NCI-H2227 treated with DMSO at 0.1 percent for 48 hours (cell line): ENCODE measurements at regions not wholly inside any gene's neighbourhood (a gene's known extent, or its start where the extent isn't known, plus 50 kb on each side); places are given as distances from the start of the nearest gene placed in this dataset.
"Not testable (repeated sequence)": the region's sequence is repeated elsewhere in the genome, so short reads cannot be mapped to it uniquely, and the experiment has no call there.

Experiments used
- DNase-seq: peaks from one replicate; lab custom pipeline; 2025; lab: John Stamatoyannopoulos, UW

DNA sequence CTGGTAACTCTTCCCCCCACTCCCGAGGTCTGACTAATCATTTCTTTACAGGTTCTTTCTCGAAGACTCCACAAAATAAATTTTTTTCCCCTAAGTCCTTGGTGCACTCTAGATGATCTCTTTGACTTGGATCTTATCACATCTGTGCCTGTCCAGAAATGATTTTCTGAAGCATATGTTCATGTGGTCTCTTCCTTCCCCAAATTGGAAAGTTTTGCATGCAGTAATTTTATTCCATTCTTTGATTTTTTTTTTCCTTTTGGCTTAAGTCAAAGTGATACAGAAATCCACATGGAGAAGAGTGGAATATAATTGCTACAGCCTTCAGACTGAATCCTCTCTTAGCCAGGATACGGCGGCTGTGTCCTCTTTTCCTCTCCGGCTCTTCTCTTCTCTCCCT lies 213.3 kb downstream of the BMP4 start:
- DNase-seq = no peak

DNA sequence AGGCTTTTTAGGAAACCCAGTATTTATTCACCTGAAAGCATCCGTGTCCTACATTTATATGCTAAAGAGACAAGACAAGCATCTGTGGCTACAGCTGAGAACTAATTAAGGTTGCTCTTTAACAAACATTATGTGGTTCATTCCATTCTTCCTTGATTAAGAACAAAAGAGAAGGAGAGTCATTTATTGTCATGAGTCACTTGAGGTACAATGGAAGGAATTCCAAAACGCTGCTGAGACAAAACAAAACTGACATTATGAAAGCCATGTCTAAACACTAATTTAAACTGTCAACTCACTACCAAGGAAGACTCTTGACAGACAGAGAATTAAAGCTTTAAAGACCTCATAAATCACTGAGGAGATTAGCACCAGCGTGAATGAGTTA lies 214.4 kb downstream of the BMP4 start:
- DNase-seq = no peak

DNA sequence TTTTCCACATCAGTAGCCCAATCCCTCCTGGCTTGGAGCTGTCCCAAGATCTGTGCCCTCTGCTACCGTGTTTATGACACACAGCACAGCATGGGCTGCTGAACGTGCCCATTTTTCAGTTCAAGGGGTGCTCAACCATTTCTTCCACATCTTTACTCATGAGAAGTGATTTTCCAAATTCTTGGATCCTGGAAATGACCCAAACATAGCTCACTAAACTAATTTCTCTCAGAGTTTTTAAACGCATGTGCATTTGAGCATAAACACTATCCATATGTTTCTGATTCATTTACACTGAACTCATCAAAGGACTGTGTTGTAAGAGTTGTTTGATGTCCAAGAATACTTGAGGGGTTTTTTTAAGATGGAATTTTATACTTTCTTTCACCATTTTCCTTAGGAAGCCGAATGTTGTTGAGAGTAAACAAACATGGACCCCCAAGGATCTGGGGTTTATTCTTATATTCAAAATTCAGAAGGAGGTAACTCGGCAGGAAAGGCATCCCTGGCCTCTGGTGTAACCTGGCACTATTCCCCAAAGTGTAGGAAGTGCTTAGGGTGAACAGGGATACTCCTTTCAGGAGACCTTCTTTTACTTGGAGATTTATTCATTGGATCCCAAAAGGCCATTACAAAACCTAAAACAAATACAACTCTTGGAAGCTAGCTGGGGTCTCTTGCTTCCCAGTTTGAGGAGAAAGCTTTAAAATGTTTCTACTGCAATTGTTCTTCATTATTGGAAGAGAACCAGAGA lies 215.0 kb downstream of the BMP4 start:
- no peak for DNase-seq

DNA sequence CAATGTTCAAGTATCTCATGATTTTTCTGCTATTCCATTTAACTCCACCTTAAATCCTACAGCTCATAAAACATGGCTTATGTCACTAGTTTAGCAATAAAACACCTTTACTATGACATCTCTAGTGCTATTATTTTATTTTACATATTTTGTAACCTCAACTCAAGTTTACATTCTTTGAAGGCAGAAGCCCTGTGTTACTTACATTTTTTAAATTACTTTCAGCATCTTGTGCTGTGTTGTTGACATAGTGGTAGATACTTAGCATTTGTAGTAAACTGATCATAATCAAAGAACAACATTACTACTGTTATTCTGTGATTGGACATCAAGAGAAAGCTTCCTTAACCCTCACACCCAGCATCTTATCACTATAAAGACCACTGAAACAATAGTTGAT lies 216.1 kb downstream of the BMP4 start:
- DNase-seq = no peak

DNA sequence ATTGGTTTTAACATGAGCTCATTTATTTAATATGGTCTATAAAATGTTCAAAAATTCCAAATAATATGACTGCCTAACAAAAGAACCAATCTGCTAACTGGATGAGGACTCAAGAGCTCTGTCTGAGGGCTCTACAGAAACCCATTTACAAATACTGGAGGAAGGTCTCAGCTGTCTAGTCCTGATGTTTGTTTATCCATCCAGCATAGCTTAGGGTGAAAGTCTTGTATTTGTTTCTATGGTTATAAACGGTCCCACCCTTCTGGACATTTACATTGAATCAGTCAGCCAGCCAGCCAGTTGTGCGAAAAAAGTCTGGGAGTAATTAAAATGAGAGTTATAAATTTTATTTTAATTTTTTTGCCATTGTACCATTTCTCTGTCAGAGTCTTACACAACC lies 220.7 kb downstream of the BMP4 start:
- DNase-seq = no peak

DNA sequence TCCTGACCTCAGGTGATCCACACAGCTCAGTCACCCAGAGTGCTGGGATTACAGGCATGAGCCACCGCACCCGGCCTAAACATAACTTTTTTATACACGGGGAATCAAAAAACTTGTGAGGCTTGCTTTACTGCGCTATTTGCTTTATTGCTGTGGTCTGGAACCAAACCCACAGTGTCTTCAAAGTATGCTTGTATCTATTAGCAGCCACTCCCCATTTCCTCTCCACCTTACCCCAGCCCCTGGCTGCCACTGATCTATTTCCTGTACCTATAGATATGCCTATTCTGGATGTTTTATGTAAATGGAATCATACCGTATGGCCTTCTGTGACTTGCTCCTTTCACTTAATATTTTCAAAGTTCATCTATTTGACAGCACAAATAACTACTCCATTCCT lies 233.4 kb downstream of the BMP4 start:
- DNase-seq = no peak

DNA sequence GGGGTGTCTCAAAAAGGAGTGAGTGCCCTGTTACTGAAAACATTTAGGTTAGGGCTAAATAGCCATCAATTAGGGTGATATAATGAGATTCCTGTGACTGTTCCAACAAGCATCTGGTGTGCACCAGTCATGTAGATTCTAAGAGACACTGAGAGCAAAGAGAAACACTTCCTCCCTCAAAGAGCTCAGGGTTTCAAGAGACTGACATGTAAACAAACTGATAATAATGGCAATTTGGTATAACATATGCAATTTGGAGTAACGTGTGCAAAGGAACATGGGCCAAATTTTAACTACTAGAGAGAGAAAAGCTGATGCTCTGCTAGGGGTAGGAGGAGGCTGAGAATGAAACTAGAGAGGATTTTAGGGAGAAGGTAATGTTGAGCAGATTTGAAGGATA lies 237.1 kb downstream of the BMP4 start:
- no peak for DNase-seq

DNA sequence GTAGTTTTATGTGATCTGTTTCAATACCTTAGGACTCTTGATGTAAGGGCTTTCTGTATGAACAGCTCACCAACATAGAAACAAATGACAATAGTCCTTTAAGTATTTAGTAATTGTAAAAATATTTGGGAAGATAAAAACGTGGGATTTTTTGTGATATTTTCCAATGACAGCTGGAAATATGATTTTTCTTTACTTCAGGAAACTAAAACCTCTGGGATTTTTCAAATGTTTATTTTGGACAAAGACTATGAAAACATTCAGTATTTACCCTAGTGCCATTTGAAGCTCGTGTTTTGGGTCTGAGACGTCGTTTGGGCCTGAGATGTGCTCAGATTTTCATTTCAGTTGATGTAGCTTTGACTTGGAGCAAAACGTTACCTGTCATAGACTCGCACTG lies 240.0 kb downstream of the BMP4 start:
- no peak for DNase-seq

DNA sequence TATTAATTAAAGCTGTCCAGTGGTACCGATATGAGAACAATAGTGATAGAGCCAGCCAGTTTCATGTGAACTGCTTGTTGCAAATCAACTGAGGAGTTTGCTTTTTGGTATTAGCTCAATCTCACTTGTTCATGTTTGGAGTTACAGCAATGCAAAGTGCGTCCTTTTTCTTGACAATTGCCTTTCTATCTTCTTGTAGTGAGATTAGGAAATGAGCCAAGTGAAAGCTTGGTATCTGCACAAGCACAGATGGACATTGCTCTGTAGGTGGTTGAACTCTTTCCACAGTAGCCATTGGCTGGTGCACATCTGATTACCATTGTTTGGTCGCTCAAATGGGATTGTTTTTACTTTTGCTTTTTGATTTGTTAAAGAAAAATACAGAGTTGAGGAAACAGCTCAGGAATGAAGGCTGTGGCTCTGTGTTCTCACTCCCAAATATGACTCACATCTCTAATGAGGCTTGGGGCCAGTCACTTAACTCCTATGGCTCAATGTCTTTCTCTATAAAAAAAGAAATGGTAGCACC lies 241.4 kb downstream of the BMP4 start:
- DNase-seq = no peak

DNA sequence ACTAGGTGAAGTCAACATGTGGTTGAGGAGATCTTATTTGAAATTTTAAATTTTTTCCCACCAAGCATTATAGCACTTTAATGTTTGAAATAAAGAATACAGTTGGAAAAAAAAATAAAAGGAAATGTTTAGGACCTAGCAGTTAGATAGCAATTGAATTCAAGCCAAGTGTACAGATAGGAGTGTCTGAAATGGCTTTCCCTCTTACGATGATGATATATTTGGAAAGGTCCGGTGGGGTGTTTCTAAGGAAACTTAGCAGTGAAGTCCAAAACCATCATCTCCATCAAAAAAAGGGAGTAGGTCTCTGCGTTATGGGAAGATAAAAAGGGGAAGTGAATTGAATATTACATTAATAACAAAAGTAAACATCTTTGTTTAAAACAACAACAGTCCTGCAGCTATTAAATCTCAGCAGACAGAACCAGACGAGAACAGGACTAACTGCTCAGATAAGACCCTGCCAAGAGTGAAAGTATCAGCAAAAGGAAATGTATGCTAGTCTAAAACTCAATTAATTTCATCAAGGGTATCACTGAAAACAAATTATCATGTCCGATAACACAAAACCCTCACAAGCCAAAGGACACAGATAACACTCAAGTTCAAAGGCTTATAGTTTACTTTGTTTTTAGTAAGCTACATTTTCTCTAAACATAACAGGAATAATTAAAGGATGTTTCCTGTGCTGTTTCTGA lies 242.0 kb downstream of the BMP4 start:
- no peak for DNase-seq

DNA sequence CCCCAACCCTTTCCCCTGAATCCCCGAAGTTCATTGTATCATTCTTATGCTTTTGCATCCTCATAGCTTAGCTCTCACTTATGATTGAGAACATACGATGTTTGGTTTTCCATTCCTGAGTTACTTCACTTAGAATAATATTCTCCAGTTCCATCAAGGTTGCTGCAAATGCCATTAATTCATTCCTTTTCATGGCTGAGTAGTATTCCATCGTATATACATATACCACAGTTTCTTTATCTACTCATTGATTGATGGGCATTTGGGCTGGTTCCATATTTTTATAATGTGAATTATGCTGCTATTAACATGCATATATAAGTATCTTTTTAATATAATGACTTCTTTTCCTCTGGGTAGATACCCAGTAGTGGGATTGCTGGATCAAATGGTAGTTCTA lies 243.7 kb downstream of the BMP4 start:
- not testable (repeated sequence) for DNase-seq

DNA sequence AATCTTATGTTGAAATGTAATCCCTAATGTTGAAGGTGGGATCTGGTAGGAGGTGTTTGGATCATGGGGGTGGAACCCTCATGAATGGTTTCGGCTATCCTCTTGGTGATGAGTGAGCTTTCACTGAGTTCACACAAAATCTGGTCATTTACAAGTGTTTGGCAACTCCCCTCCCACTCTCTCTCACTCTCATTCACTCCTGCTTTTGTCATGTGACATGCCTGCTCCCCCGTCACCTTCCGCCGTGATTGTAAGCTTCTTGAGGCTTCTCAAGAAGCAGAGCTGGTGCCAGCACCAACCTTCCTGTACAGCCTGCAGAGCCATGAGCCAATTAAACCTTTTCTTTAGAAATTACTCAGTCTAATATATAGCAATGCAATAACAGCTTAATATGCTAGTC lies 245.4 kb downstream of the BMP4 start:
- DNase-seq = no peak

DNA sequence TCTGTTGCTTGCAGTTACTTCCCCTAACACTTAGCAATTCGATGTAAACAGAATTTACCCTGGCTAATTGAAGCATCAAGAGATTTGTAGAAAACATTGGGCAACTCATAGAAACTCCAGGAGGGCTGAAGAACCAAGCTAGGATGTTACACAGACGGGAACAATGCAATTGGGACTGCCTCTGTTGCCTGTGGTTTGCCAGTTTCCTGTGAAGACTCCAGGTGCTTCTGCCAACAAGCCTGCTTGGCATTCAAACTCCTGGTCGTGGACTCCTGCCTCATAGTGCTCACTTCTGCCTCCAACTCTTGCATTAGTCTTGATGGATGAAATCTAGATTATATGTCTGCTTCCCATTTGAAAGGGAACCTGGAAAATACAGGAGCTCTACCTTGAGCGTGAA lies 246.0 kb downstream of the BMP4 start:
- no peak for DNase-seq

DNA sequence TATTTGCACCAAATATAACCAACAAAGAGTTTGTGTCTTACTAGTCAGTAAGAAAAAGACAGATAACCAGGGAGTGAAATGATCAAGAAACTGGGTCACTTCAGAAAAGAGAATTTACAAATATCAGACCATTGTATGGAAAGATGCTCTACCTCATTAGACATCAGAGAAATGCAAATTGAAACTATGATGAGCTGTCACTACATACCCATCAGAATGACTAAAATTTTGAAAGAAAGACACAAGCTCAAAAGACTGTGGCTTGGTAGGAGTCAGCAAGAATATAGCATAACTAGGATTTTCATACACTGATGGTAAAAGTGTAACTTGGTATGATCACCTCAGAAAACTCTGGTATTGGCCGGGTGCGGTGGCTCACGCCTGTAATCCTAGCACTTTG lies 247.2 kb downstream of the BMP4 start:
- DNase-seq = no peak

DNA sequence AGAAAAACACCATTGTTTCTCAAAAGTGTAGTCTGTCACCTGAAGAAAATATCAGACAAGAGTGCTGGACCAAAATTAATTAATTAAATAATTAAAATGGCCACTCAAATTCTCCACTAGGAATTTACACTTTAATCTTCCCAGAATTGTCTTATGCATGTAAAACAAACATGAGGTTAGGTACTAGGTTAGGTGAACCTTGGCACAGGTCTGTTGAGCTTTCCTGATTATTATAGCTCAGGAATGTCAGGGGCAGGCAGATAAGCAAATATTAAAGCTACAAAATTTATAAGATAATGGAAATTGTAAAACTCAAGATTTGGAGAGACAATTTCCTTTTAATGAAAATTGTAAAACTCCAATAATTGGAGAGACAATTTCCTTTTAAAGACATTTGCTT lies 253.2 kb downstream of the BMP4 start:
- no peak for DNase-seq

DNA sequence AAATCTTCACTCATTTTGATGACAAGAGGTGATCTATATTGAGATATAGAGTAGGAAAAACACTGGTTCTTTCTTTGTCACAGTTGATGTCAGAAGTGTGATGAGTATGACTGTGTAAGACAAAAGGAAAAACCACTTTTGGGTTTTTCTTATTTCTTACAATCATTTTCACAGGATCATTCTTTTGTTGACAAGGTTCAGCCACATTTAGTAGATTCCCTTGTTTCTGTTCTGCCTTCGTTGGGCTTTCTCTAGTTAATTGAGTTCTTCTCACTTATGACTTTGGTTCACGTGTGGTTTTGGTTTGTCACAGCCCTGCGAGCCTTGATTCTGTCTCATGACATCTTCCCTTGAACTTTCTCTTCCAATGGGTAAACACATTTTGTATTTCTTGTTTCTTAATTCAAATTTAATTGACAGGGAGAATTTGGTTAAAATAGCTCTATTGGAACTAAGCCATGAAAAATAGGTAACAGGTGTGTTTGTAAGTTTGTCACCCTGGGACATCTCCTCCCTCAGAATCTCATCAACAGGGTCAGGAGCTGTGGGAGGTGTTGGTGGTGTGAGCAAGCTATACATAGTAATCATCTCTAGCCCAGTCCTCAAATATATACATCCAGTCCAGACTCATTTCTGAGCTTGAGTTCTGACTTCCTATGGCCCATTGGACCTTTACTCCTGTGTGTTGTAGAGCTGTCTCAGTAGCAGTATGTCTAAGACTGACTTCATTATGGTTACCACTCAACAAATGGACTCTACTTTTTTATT lies 255.3 kb downstream of the BMP4 start:
- DNase-seq = no peak

DNA sequence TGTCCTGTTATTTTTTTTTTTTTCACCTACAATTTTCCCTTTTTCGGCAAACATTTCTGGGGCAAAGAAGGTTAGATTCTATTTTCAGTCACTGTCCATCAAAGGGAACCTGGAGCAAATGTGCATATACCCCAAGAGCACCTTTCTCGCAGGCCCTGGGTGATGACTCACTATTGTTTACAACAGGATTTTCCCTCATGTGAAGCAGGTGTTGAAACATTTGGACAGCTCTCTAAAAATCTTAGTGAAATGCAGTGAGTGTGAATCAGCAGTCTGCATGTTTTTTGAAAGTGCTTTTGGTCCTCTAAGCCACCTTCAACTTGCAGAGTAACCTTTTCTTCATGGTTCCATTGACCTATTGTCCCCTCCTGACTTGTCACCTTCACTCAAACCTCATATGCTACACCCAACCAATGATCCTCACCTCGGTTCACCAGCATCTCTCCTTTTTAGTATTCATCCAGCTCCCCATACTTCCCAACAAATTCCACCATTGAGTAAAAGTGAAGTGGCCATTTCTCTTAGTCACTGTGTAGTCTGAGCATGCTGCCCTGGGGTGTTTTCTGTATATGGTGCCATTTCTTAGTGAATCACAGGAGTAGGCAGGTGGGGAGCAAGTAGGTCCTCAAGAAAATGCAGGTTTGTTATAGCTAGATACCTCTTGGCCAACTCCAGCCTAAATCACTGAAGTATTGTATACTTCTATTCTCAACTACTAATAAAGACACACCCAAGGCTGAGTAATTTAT lies 260.2 kb downstream of the BMP4 start:
- DNase-seq = no peak

DNA sequence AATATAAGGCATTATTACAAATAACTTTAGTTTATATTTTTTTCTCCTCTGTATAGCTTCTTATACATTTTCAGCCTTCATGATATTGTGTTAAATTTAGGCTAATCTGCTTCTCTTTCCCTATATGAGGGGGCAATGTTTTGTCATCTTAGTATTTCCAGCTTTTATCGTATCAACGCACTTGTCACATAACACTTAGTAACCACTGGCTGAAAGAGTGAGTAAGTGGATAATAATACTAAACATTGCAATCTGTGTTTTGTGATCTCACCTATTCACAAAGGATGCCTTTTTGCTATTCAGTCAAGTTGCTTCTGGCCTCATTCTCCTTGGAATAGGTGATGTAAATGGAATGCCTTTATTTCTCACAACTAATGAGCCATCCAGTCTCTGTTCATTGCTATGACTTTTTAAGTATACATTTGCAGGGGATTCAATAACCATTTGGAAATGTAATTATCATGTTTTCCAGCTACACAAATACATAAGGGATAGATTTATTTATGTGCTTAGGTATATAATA lies 260.9 kb downstream of the BMP4 start:
- no peak for DNase-seq

DNA sequence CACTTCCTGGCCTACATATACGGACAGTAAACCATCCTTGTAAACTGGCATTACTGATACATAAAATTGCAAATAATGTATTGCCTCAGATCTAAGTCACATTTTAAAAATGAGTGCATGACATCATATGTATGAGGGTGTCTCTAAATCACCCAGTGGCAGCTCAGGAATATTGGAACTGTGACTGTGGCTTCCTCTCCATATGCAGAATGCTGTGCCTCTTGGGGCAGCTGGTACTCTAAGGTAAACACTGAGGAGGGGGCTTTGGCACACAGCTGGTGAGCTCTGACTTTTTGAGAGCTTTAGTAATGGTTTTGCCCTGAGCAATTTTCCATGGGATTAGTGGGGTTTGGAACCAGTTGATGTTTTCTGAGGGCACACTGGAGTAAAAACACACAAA lies 263.7 kb downstream of the BMP4 start:
- DNase-seq = no peak

DNA sequence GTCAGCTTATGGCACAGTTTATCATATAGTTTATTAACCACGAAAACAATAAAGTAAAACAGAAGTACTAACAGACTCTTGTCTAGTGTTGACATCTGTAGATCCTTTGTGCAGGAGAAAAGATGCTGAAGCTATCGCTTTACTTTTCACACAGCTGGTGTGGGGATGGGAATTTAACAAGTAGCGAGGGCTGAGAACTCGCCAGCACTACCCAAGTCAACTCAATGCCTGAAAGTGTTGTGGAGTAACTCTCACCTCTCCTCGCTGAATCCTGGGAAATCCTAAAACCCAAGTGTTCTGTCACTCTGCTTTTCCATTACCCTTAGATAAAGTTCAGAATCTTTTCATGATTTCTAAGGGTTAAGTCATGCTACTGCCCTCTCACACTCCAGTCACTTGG lies 264.2 kb downstream of the BMP4 start:
- no peak for DNase-seq

DNA sequence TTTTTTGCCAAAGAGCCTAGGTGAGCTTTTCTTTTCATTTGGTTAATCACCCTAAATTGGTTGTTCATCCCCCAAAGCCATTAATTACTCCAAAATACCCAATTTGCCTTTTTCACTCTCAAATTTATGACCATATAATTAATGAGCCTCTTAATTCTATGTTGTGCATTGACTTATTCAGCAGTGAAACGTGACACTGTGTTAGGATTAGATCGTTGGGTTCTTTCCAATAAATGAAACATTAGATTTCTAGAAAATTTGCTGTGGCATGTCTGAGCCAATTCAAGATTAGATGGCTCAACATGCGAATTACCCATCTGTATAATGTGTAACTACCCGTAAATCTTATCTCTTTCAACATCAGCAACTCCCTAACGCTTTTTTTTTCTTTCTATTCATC lies 273.4 kb downstream of the BMP4 start:
- no peak for DNase-seq

DNA sequence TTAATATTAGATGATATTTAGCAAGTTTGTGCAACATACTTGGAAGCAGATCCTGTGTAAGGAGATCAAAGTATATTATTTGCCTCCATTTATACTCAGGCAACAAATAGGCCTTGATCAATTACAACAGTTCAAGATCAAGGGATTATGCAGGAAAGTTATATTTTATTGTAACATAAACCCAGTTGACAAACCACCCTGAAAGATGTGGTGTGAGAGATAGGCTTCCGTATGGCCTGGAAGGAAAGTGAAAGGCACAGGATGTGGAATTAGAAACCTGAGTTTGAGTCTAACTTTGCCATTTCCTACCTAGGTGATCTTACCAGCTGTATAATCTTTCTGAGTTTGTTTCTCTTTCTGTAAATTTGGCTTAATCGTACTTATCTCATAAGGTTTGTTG lies 284.1 kb downstream of the BMP4 start:
- DNase-seq = no peak
